Fibroblast of the conjunctiva (primary cell): ENCODE measurements at regions not wholly inside any gene's neighbourhood (a gene's known extent, or its start where the extent isn't known, plus 50 kb on each side); places are given as distances from the start of the nearest gene placed in this dataset.

Experiments used
- DNase-seq: peaks from one replicate; pipeline ENCODE4 v3.0.0-alpha.2; 2010; ENCODE audit warnings: low read depth

GRCh38 chr2:173419506-173419905 lies 64.8 kb downstream of the CDCA7 start:
- no peak for DNase-seq

GRCh38 chr2:173424886-173425285 lies 70.2 kb downstream of the CDCA7 start:
- DNase-seq = no peak

GRCh38 chr2:173427887-173428668 lies 73.4 kb downstream of the CDCA7 start:
- DNase-seq = no peak

GRCh38 chr2:173431191-173431590 lies 76.5 kb downstream of the CDCA7 start:
- no peak for DNase-seq

DNA sequence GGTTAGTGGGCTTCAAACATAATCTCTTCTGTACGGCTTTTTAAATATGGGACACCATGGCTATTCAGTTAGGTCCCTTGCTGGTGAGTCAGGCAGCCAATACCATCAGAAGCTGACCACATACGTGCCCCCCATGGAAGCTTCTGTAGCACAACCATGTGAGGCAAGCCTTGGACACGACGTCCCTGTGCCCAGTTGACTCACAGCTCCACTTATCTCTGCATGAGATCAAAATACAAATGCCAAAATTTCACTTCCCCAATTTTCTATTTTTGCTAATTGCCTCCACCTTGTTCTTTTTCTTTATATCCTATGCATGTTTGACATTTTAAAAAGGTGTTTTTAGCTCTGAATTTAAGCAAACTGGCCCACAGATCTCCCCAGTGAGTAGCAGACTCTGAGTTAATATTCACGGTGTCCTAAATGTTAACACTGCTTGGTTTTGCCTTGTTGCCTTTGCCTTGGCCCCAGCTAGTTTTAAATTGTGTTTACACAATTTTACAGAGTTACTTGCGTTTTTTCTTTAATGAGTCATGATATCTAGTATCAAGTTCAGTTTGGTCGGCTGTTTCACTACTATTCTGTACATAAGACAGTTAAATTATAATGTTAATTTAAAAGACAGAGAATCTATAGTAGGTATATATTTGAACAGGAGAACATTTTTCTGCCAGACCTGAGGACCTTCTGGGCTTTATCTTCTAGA lies 77.5 kb downstream of the CDCA7 start:
- DNase-seq = no peak

DNA sequence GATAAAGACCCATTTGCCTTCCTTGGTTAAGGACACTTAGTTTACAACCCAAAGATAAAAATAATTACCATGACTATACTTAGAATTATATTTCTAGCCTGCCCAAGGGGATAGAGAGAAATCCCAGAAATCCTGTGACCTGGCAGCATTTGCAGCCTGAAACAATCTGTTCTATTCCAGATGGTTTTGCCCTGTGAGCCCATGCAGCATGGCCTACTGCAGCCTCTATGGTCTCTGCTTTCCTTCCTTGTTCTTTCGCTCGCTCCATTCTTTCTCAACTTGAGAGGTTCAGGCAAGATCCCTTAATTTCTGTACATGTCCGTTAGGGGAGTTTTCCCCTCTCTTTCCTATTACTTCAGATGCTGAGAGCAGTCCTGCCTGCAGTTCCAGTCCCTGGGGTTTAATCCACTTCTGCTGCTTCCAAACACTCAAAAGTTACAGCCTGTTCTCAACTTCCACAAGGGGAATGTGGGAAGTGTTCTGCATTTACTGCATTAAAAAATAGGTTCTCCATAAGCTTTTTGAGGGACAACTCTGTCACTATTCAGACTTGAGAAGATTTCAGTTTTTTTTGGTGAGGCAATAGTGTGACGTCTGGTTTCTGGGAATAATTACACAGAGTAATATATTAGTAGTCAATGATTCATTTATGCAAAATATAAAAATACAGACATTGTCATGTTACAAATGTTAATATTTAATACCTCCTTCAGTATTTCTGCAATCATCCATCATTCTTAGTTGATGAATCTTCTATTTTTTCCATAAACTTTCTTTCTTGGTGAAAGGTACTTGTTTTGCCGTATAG lies 80.3 kb downstream of the CDCA7 start:
- no peak for DNase-seq

DNA sequence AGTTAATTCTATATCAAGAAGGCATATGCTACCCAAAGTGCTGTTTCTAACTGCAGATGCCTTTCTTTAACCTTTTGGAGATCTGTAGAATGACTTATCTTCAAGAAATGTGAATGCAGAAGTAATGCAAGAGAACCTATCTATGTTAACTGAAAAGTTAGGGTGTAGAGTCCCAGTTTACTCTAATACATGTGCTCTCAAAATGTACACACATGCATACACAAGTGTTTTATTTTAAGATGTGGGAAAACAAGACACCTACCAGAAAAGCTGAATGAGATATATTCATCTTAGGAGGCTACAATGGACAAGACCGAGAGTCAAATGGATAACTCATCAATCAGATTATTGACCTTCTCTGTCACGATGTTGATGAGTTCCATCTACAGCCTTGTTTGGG lies 80.9 kb downstream of the CDCA7 start:
- no peak for DNase-seq

- no peak for DNase-seq
Measured at GRCh38 chr2:173436088-173436487, 81.4 kb downstream of the CDCA7 start.

GRCh38 chr2:173441222-173441621 lies 86.5 kb downstream of the CDCA7 start:
- peak; percentile 42 for DNase-seq

DNA sequence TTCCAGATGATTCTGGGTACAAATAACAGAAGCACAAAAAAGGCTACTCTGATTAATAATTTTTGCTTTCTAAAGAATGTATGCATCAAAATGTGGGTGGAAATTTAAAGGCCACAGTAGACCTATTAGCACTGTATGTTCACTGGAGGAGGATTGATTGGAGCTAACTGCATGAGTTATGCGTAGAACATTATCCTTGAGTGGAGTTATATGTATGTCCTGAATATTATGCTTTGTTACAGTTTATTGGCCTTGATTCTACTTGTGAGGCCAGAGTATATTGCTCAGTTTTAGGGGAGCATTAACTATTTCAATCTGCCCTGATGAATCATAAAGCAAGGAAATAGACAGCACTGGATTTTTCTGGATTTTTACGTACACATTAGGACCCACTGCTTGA lies 87.9 kb downstream of the CDCA7 start:
- no peak for DNase-seq

- no peak for DNase-seq
Measured at GRCh38 chr2:173446722-173447121, 92.0 kb downstream of the CDCA7 start.

- peak; percentile 81 for DNase-seq
Measured at GRCh38 chr2:173448938-173449471, 94.3 kb downstream of the CDCA7 start.

DNA sequence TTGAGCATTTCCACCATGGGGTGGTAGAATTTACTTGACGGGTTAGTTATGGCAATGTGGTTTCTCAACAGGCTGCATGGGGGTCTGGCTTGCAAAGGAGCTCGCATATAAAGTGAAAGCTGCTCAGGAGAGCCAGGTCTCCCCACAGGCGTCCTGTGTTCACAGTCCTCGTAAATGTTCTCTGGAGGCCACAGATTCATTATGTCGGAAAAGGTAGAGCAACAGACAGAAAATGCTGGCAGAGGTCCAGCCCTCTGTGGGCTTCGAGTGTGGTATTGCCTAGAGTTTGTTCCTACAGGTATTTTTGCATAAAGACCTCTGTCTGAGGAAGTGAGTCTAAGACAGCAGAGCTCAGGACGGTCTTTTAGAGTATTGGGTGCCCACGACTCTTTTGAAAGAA lies 96.4 kb downstream of the CDCA7 start:
- DNase-seq = no peak

DNA sequence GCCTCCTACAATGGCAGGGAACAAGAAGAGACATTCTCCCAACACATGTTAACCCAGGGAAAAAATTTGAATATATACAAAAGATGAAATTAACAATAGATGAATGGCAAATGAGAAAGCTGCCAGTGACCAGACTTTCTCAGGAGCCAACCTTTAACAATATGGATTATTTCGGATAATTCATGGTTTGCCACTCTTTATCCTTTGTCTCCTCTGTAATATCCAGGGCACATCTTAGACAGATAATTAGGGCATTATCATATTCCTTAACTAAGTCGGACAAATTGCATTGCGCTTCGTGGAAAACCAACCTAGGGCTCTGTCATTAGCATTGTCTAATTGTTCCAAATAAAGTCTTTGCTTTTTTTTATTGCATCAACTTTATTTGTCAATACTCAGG lies 97.3 kb downstream of the CDCA7 start:
- DNase-seq = no peak

- DNase-seq = no peak
Measured at GRCh38 chr2:173452416-173452815, 97.7 kb downstream of the CDCA7 start.

DNA sequence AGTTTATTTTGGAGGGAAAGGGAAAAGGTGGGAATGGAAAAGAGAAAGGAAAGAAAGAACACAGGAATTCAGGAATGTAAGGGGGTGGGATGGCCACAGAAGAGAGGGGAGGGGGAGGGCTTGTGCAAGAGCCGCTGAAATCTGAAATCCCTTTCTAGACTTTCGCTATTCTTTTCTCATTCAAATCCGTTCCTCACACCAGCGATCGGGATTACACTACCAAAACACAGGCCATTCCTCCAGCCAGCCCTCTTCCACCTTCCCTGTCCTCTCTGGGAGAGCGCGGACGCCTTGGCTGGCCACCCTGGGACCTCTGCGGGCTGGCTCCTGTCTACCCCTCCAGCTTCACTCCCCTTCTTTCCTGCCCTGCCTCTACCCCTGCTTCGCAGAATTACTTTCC lies 102.3 kb downstream of the CDCA7 start:
- DNase-seq = no peak

DNA sequence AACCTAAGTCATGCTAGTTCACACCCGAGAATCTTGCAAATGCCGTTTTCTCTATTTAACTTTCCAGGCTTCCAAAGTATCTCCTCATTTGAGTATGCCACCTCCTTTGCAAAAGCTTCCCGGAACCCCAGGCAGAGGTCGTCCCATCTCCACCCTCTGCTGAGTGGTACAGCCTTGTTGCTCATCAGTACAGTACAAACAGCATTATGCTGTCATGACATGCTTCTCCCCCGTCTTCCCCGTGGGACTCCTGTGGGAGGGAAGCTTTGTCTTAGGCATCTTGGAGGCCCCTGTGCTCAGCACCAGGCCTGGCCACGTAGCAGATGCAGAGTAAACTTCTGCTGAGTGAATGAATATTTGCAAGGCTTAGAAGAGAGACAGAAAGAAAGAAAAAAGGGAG lies 102.7 kb downstream of the CDCA7 start:
- no peak for DNase-seq

- DNase-seq = no peak
Measured at GRCh38 chr2:173458991-173459780, 104.5 kb downstream of the CDCA7 start.

GRCh38 chr2:173462892-173463840 lies 108.5 kb downstream of the CDCA7 start:
- DNase-seq = no peak

DNA sequence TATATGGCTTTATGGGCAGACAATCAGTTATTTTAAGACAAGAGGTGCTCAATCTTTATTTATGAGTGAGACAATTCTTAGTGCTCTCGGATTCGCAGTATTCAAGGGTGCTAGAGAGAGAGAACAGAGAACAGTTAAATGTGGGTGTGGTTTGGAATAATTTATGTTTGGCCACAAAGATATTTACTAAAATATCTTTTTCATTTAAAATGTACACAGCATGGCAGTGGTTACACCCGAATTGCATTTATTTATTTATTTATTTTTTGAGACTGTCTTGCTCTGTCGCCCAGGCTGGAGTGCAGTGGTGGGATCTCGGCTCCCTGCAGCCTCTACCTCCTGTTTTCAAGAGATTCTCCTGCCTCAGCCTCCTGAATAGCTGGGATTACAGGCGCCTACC lies 109.2 kb downstream of the CDCA7 start:
- no peak for DNase-seq

DNA sequence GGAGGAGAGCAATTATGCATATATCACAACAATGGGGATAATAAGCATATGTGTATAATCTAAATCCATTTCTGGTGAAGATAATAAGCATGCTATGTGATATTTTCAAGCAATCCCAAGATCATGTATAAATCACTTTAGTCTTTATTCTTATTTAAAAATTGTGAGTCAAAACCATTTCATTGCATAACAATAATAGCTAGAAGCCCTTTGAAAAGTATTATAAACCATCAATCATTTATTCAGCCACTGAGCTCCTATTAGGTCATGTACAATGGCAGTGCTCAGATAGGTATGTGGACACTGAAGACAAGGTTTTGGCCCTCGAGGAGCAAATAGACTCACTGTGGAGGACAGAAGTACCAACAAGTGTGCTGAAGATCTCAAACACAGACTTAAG lies 113.1 kb downstream of the CDCA7 start:
- DNase-seq = no peak
